ENCODE measurements at regions not wholly inside any gene's neighbourhood (a gene's known extent, or its start where the extent isn't known, plus 50 kb on each side); places are given as distances from the start of the nearest gene placed in this dataset.

DNA sequence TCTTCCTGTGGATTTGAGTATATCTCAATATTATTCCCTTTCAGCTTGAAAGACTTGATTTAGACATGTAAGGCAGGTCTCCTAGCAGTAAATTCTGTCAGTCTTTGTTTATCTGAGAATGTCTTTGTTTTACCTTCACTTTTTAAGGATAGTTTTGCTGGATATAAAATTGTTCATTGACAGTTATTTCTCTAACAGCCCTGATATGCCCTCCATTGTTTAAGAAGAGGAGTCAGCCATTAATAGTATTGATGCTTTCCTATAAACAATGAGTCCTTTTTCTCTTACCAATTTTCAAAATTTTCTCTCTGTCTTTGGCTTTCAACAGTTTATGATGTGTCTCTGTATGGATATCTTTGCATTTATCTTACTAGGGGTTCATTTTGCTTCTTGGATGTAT is 163.5 kb upstream of the ANKRD55 start:
- Histone ChIP-seq H3K27ac (no peak overlapping the region), H3K36me3 (no peaks in the 10 kb centered on the region), H3K4me1 (no peaks in the 10 kb centered on the region), H3K9me3 (peaks cover 0 to 41% (median 11%) of the 10 kb centered on the region in 4 donors), H3K27me3 (no peaks in the 10 kb centered on the region), H3K4me3 (no peak overlapping the region)
- no peak for TF ChIP-seq EP300 (IDR thresholded peaks at IDR 0.05)
- TF ChIP-seq, protein P1, sequence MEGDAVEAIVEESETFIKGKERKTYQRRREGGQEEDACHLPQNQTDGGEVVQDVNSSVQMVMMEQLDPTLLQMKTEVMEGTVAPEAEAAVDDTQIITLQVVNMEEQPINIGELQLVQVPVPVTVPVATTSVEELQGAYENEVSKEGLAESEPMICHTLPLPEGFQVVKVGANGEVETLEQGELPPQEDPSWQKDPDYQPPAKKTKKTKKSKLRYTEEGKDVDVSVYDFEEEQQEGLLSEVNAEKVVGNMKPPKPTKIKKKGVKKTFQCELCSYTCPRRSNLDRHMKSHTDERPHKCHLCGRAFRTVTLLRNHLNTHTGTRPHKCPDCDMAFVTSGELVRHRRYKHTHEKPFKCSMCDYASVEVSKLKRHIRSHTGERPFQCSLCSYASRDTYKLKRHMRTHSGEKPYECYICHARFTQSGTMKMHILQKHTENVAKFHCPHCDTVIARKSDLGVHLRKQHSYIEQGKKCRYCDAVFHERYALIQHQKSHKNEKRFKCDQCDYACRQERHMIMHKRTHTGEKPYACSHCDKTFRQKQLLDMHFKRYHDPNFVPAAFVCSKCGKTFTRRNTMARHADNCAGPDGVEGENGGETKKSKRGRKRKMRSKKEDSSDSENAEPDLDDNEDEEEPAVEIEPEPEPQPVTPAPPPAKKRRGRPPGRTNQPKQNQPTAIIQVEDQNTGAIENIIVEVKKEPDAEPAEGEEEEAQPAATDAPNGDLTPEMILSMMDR (IDR thresholded peaks at IDR 0.05) = no peak
- DNase-seq = no peak
- intact Hi-C loops (cut with DNase I; ENCODE audit: low total_unique reads) = no loop called here

DNA sequence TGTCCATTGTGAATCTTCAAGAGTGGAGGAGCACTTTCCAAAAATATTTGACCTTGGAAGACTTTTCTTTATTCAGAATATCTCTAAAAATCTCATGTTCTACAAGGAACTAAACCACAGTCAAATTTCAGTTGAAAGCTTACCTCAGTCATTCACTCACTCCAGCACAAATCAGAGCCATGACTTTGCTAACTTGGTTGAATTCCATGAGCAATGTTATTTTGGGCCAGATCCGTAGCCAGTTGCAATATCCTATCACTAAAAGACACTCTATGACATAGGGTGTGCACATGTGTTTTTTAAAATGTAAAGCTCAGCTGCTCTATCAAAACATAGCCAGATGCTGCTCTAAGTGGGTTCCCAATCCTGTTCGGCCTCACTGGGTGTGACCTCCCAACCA is 156.1 kb upstream of the ANKRD55 start:
- Histone ChIP-seq H3K36me3 (no peaks in the 10 kb centered on the region), H3K4me3 (no peak overlapping the region), H3K4me1 (no peaks in the 10 kb centered on the region), H3K27ac (no peak overlapping the region), H3K27me3 (no peaks in the 10 kb centered on the region), H3K9me3 (peaks cover 0 to 13% (median 2%) of the 10 kb centered on the region in 4 donors)
- no peak for DNase-seq
- 79 to 94% (median 93%) methylated on average over 2 of the region's 2 CpGs for WGBS, 5 donors
- intact Hi-C loops (cut with DNase I; ENCODE audit: low total_unique reads) = no loop called here
- TF ChIP-seq POLR2A (IDR thresholded peaks at IDR 0.05) = no peak
- no peak for TF ChIP-seq EP300 (IDR thresholded peaks at IDR 0.05)
- TF ChIP-seq, protein P1 (IDR thresholded peaks at IDR 0.05) = no peak
- no peak for TF ChIP-seq POLR2AphosphoS5 (IDR thresholded peaks at IDR 0.05)

DNA sequence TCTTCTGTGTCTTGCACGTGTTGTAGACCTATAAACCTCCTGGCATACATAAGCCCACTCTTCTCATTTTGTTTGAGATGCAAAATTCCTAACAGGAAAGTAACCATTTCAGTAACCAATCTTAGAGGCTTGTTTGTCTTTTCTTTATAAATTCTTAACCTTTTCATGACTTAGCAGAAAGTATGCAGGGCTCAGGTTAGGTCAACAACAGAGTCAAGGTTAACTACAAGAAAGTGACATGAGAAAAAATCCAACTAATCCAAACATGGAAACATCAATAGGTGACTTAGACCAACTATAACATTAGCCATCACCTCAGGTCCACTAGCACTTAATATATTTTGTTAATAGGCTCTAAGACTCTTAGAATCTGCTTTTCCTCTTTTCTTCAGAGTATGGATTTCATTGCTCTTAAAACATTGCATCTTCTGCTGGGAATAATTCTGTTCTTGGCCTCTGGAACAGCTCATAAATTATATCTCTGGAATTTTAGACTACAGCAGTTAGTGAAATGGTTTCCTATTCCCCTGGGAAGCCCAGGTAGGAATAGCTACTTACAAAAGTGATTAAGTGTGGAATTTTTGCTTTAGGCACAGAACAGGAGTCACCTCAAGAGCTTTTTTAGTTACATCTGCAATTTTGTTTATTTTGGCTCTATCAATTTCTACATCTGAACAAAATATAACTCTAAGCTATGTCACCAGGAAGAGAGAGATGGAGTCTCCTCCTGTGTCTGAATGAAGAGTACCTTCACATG is 155.3 kb upstream of the ANKRD55 start:
- intact Hi-C loops (cut with DNase I; ENCODE audit: low total_unique reads) = no loop called here
- no peak overlapping the region for H3K27ac ChIP-seq
- TF ChIP-seq POLR2AphosphoS5 (IDR thresholded peaks at IDR 0.05) (no peak), POLR2A (IDR thresholded peaks at IDR 0.05) (no peak), EP300 (IDR thresholded peaks at IDR 0.05) (no peak)
- TF ChIP-seq, protein P1 (IDR thresholded peaks at IDR 0.05) = no peak
- H3K27me3 ChIP-seq = no peaks in the 10 kb centered on the region
- no peaks in the 10 kb centered on the region for H3K36me3 ChIP-seq
- WGBS, 5 donors = 79 to 100% (median 86%) methylated on average over 1 of the region's 1 CpG
- no peak for DNase-seq
- H3K4me1 ChIP-seq = no peaks in the 10 kb centered on the region
- H3K9me3 ChIP-seq = peaks cover 0 to 9% (median 0%) of the 10 kb centered on the region in 4 donors
- no peak overlapping the region for H3K4me3 ChIP-seq

DNA sequence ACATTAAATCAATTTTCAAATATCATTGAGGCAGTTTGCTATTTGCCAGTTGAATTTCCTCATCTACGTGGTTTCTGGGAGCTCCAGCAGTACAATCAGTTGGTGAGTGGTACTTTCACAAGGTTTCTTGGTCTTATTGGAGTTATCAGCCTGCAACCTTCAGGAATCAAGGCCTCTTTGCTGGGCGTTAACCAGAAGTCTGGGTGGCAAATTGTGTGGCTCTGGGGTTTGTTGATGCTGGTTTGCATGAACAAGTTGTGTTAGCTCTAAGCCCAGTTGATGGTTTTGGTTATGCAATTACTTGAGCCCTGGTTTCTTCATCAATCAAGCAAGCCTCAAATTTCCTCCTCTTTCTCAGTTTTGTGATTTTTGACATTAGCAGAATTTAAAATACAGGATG is 152.9 kb upstream of the ANKRD55 start:
- Histone ChIP-seq H3K27me3 (no peaks in the 10 kb centered on the region), H3K4me1 (no peaks in the 10 kb centered on the region), H3K36me3 (no peaks in the 10 kb centered on the region), H3K27ac (no peak overlapping the region), H3K9me3 (no peaks in the 10 kb centered on the region), H3K4me3 (no peak overlapping the region)
- intact Hi-C loops (cut with DNase I; ENCODE audit: low total_unique reads) = no loop called here
- DNase-seq = no peak
- WGBS, 5 donors = 80 to 92% (median 89%) methylated on average over 2 of the region's 2 CpGs
- no peak for TF ChIP-seq EP300 (IDR thresholded peaks at IDR 0.05)
- no peak for TF ChIP-seq POLR2A (IDR thresholded peaks at IDR 0.05)
- TF ChIP-seq POLR2AphosphoS5 (IDR thresholded peaks at IDR 0.05) = no peak

DNA sequence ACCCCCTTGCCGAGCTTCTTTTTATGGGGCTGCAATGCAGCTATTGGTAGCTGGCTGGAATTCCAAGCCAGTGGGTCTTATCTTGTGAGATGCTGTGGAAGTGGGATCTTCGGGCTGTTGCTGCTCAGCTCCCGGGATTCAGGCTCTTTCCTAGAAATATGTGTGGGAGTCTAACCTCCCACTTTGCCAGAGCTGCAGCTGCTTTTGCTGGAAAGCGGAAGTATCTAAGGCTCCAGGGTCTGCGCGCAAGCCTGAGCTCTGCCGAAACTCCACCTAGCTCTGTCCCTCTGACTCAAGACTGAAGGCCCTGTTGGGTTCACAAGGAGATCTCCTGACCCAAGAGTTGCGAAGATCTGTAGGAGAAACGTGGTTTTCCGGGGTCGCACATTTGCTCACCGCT is 151.1 kb upstream of the ANKRD55 start:
- intact Hi-C loops (cut with DNase I; ENCODE audit: low total_unique reads) = no loop called here
- H3K27me3 ChIP-seq = no peaks in the 10 kb centered on the region
- no peaks in the 10 kb centered on the region for H3K36me3 ChIP-seq
- no peak for DNase-seq
- H3K9me3 ChIP-seq = no peaks in the 10 kb centered on the region
- WGBS, 5 donors = 85 to 89% (median 87%) methylated on average over 11 to 12 of the region's 12 CpGs
- no peak overlapping the region for H3K27ac ChIP-seq
- no peaks in the 10 kb centered on the region for H3K4me1 ChIP-seq
- TF ChIP-seq POLR2AphosphoS5 (IDR thresholded peaks at IDR 0.05) = no peak
- TF ChIP-seq EP300 (IDR thresholded peaks at IDR 0.05) = no peak
- TF ChIP-seq, protein P1 (IDR thresholded peaks at IDR 0.05) = no peak
- no peak for TF ChIP-seq POLR2A (IDR thresholded peaks at IDR 0.05)
- H3K4me3 ChIP-seq = no peak overlapping the region

Measured in stomach (tissue), 8 donors.